AG04449 (cell line): ENCODE measurements at regions not wholly inside any gene's neighbourhood (a gene's known extent, or its start where the extent isn't known, plus 50 kb on each side); places are given as distances from the start of the nearest gene placed in this dataset.

Source experiments
- CTCF ChIA-PET: fragments of 350-600 bp; formaldehyde crosslinking; extraction: SDS; loops from one replicate; lab custom pipeline; 2021; ENCODE audit warnings: antibody characterized with exemption; lab: Yijun Ruan, JAX
- POLR2A ChIA-PET: fragments of 400-600, 350-600 bp; formaldehyde crosslinking; extraction: SDS; loops from one replicate; lab custom pipeline; 2020; ENCODE audit warnings: antibody characterized with exemption, inconsistent platforms; lab: Yijun Ruan, JAX
- DNase-seq: peaks from one replicate; pipeline ENCODE4 v3.0.0-alpha.2; 2010; ENCODE audit warnings: low read depth, low spot score
- H3K4me3 ChIP-seq: 2 replicates; pipeline ENCODE4 v1.5.1; 2011; ENCODE audit warnings: low read depth, mild to moderate bottlenecking, control low read depth, low read length
- TF ChIP-seq, protein P1 (sequence below): IDR thresholded peaks from one replicate; pipeline ENCODE4 v1.5.1; 2011; ENCODE audit warnings: mild to moderate bottlenecking, moderate library complexity, low read length, control low read depth, inconsistent platforms; ENCODE audit not compliant: insufficient read depth; ENCODE audit errors: missing control alignments

GRCh38 chr20:55213653-55214052, 738.3 kb downstream of the DOK5 start:
- ChIA-PET CTCF (no interaction called here), POLR2A (no interaction called here)
- TF ChIP-seq, protein P1, sequence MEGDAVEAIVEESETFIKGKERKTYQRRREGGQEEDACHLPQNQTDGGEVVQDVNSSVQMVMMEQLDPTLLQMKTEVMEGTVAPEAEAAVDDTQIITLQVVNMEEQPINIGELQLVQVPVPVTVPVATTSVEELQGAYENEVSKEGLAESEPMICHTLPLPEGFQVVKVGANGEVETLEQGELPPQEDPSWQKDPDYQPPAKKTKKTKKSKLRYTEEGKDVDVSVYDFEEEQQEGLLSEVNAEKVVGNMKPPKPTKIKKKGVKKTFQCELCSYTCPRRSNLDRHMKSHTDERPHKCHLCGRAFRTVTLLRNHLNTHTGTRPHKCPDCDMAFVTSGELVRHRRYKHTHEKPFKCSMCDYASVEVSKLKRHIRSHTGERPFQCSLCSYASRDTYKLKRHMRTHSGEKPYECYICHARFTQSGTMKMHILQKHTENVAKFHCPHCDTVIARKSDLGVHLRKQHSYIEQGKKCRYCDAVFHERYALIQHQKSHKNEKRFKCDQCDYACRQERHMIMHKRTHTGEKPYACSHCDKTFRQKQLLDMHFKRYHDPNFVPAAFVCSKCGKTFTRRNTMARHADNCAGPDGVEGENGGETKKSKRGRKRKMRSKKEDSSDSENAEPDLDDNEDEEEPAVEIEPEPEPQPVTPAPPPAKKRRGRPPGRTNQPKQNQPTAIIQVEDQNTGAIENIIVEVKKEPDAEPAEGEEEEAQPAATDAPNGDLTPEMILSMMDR, result no peak
- H3K4me3 ChIP-seq, result no peak overlapping the region
- no peak for DNase-seq

DNA sequence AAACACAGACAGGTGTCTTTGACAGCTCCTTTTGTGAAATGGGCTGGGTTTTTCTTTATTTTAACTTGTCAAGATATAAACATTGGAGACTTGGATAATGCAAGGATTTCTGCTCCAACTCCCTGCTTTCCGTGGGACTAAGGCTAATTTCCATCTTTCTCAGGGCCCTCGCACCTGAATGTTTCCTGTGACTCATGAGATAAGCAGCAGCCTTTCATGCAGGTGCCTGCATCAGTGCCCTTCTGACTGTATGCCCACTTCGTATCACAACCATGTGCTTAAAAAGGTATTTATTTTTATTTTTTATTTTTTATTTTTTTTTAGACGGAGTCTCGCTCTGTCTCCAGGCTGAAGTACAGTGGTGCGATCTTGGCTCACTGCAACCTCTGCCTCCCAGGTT, 736.1 kb downstream of the DOK5 start:
- ChIA-PET CTCF (no interaction called here), POLR2A (no interaction called here)
- H3K4me3 ChIP-seq, result no peak overlapping the region
- TF ChIP-seq, protein P1, result no peak
- no peak for DNase-seq

GRCh38 chr20:55205665-55206064, 730.3 kb downstream of the DOK5 start:
- ChIA-PET CTCF (no interaction called here), POLR2A (no interaction called here)
- no peak for DNase-seq
- TF ChIP-seq, protein P1, result no peak
- no peak overlapping the region for H3K4me3 ChIP-seq

DNA sequence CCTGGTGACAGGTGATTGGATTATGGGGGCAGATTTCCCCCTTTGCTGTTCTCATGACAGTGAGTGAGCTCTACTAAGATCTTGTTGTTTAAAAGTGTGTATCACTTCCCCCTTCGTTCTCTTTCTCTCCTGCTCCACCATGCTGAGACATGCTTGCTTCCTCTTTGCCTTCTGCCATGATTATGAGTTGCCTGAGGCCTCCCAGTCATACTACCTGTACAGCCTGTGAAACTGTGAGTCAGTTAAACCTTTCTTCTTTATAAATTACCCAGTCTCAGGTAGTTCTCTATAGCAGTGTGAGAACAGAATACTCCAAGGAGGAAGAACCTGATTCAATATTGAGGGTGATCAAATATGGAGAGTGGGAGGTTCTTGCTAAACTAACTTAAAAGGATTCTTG, 724.9 kb downstream of the DOK5 start:
- no peak overlapping the region for H3K4me3 ChIP-seq
- TF ChIP-seq, protein P1, result no peak
- no peak for DNase-seq
- CTCF ChIA-PET, result no interaction called here
- POLR2A ChIA-PET, result no interaction called here

- TF ChIP-seq, protein P1, result no peak
- no peak overlapping the region for H3K4me3 ChIP-seq
- no peak for DNase-seq
- POLR2A ChIA-PET, result no interaction called here
- CTCF ChIA-PET, result no interaction called here
These were observed 719.6 kb downstream of the DOK5 start for GRCh38 chr20:55194947-55195346.

GRCh38 chr20:55186228-55186627, 710.8 kb downstream of the DOK5 start:
- POLR2A ChIA-PET, result no interaction called here
- CTCF ChIA-PET, result no interaction called here
- no peak for DNase-seq
- TF ChIP-seq, protein P1, result no peak
- H3K4me3 ChIP-seq, result no peak overlapping the region
